Keratinocyte (primary cell): ENCODE measurements at regions not wholly inside any gene's neighbourhood (a gene's known extent, or its start where the extent isn't known, plus 50 kb on each side); places are given as distances from the start of the nearest gene placed in this dataset.

ENCODE experiments used
- DNase-seq: peaks from one replicate; pipeline ENCODE4 v3.0.0-alpha.2; 2011; ENCODE audit warnings: low read depth, missing footprints, low spot score
- FAIRE-seq: peaks from 2 replicates; lab custom pipeline; 2011; peaks lifted over from hg19 to GRCh38; lab: Jason Lieb, UNC
- H2AFZ ChIP-seq: 2 replicates; pipeline ENCODE4 v1.6.0; 2012; ENCODE audit warnings: low read length, control low read depth, inconsistent platforms; ENCODE audit not compliant: control insufficient read depth
- H3K27ac ChIP-seq: 2 replicates; pipeline ENCODE4 v1.5.1; 2011; ENCODE audit warnings: low read length; ENCODE audit not compliant: control insufficient read depth, insufficient read depth
- H3K27me3 ChIP-seq: 3 replicates; pipeline ENCODE4 v1.6.0; 2011; ENCODE audit warnings: low read length; ENCODE audit not compliant: control insufficient read depth, insufficient read depth; ENCODE audit errors: extremely low read depth
- H3K36me3 ChIP-seq, 2 experiments: 2 replicates in 1 of 2; 3 replicates in 1 of 2; pipeline ENCODE4 v1.5.1; 2011; ENCODE audit warnings: low read length in 2 of 2, mild to moderate bottlenecking in 1 of 2; ENCODE audit not compliant: control insufficient read depth in 2 of 2, insufficient read depth in 2 of 2; ENCODE audit errors: extremely low read depth in 1 of 2
- H3K4me1 ChIP-seq: 3 replicates; pipeline ENCODE4 v1.5.1; 2011; ENCODE audit warnings: low read length; ENCODE audit not compliant: control insufficient read depth, insufficient read depth; ENCODE audit errors: extremely low read depth
- H3K4me2 ChIP-seq: 3 replicates; pipeline ENCODE4 v1.6.0; 2011; ENCODE audit warnings: low read depth, low read length; ENCODE audit not compliant: control insufficient read depth, insufficient read depth; ENCODE audit errors: extremely low read depth
- H3K4me3 ChIP-seq, 3 experiments: fragments of 200-600 bp in 1 of 3; sonication (generic) in 1 of 3; 2 replicates in 2 of 3; 3 replicates in 1 of 3; pipeline ENCODE4 v1.5.1; 2011 to 2016; ENCODE audit warnings: low read length in 3 of 3, mild to moderate bottlenecking in 3 of 3, control low read depth in 2 of 3, inconsistent platforms in 1 of 3, low read depth in 1 of 3, mixed read lengths in 1 of 3, mixed run types in 1 of 3, moderate library complexity in 1 of 3; ENCODE audit not compliant: control insufficient read depth in 2 of 3, insufficient read depth in 2 of 3; ENCODE audit errors: extremely low read depth in 1 of 3
- H3K79me2 ChIP-seq: 2 replicates; pipeline ENCODE4 v1.6.0; 2012; ENCODE audit warnings: low read length; ENCODE audit not compliant: control insufficient read depth, insufficient read depth
- H3K9ac ChIP-seq: 3 replicates; pipeline ENCODE4 v1.6.0; 2011; ENCODE audit warnings: low read length; ENCODE audit not compliant: control insufficient read depth, insufficient read depth; ENCODE audit errors: extremely low read depth
- H3K9me1 ChIP-seq: 3 replicates; pipeline ENCODE4 v1.6.0; 2011; ENCODE audit warnings: low read length; ENCODE audit not compliant: control insufficient read depth, insufficient read depth; ENCODE audit errors: extremely low read depth
- H3K9me3 ChIP-seq: 2 replicates; pipeline ENCODE4 v1.5.1; 2012; ENCODE audit warnings: low read depth, low read length; ENCODE audit not compliant: control insufficient read depth
- H4K20me1 ChIP-seq: 3 replicates; pipeline ENCODE4 v1.6.0; 2011; ENCODE audit warnings: low read length; ENCODE audit not compliant: control insufficient read depth, insufficient read depth; ENCODE audit errors: extremely low read depth
- CTCF ChIP-seq, 3 experiments: IDR thresholded peaks in 1 of 3; conservative IDR thresholded peaks in 1 of 3; optimal IDR thresholded peaks in 1 of 3; 2 replicates in 2 of 3; 3 replicates in 1 of 3; pipeline versions ENCODE3 to v1.5.1; 2011; ENCODE audit warnings: low read length in 3 of 3, mild to moderate bottlenecking in 3 of 3, moderate library complexity in 2 of 3, control low read depth in 1 of 3, inconsistent platforms in 1 of 3; ENCODE audit not compliant: insufficient read depth in 2 of 3; ENCODE audit errors: extremely low read depth in 1 of 3
- EZH2 ChIP-seq: IDR thresholded peaks from one replicate; pipeline ENCODE4 v1.6.1; 2012; ENCODE audit warnings: inconsistent platforms, mild to moderate bottlenecking, low read length, moderate library complexity
- dilution Hi-C: fragments of 300-500 bp; cut with MboI; formaldehyde crosslinking; loops from one replicate; pipeline ENCODE4 v1.7.0; 2020; ENCODE audit warnings: low sequenced_read_pairs; ENCODE audit not compliant: extremely low pct_ligation_motif_present

DNA sequence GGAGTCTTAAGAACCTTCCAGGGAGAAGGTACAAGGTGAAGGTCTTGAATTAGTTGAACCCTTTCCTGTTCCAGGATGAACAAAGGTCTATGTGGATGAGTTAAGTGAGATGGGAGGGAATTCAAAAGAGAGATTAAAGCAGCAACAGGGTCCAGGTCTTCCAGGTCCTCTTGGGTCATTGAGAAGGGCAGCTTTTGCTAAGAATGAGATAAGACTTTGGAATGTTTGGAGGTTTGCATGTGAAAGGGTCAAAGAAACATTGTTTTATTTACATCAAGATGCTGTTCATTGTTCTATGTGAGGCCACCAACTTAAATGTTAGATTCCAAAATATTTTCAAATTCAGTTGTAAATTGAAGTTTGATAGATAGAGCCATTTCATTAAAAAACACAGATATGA, 463.9 kb downstream of the ANXA1 start:
- Histone ChIP-seq H3K27ac (no peak overlapping the region), H3K9me1 (no peaks in the 10 kb centered on the region), H3K4me2 (no peak overlapping the region), H3K36me3 (no peaks in the 10 kb centered on the region), H3K79me2 (no peaks in the 10 kb centered on the region), H3K9me3 (no peaks in the 10 kb centered on the region), H3K4me3 (no peak overlapping the region), H3K9ac (no peak overlapping the region), H3K27me3 (no peaks in the 10 kb centered on the region), H4K20me1 (no peaks in the 10 kb centered on the region), H2AFZ (no peak overlapping the region), H3K4me1 (no peaks in the 10 kb centered on the region)
- DNase-seq = no peak
- FAIRE-seq = no peak
- TF ChIP-seq EZH2 = no peak
- no peak for TF ChIP-seq CTCF (optimal IDR thresholded peaks at IDR 0.05 in 1 of 3, IDR thresholded peaks at IDR 0.05 in 1 of 3, conservative IDR thresholded peaks at IDR 0.05 in 1 of 3; ENCODE audit: extremely low read depth in 1 of 3, insufficient read depth in 2 of 3, low read length in 3 of 3)
- dilution Hi-C loops = no loop called here

- no peak for FAIRE-seq
- H3K4me1 ChIP-seq = no peaks in the 10 kb centered on the region
- TF ChIP-seq EZH2 (no peak), CTCF (optimal IDR thresholded peaks at IDR 0.05 in 1 of 3, IDR thresholded peaks at IDR 0.05 in 1 of 3, conservative IDR thresholded peaks at IDR 0.05 in 1 of 3; ENCODE audit: extremely low read depth in 1 of 3, insufficient read depth in 2 of 3, low read length in 3 of 3) (no peak)
Observed at GRCh38 chr9:73617586-73617985, 465.9 kb downstream of the ANXA1 start.

More at GRCh38 chr9:73617586-73617985, 465.9 kb downstream of the ANXA1 start:
- no peaks in the 10 kb centered on the region for H3K9me1 ChIP-seq
- H3K79me2 ChIP-seq = no peaks in the 10 kb centered on the region
- no peak overlapping the region for H3K4me3 ChIP-seq
- H3K27me3 ChIP-seq = no peaks in the 10 kb centered on the region
- no peak for DNase-seq
- dilution Hi-C loops = no loop called here
- H3K9me3 ChIP-seq = no peaks in the 10 kb centered on the region
- H2AFZ ChIP-seq = no peak overlapping the region
- no peak overlapping the region for H3K27ac ChIP-seq
- H4K20me1 ChIP-seq = no peaks in the 10 kb centered on the region
- H3K36me3 ChIP-seq = no peaks in the 10 kb centered on the region
- H3K9ac ChIP-seq = no peak overlapping the region
- H3K4me2 ChIP-seq = no peak overlapping the region
